Nephron (organoid): ENCODE measurements at regions not wholly inside any gene's neighbourhood (a gene's known extent, or its start where the extent isn't known, plus 50 kb on each side); places are given as distances from the start of the nearest gene placed in this dataset.

Experiments
- H3K27ac Mint-ChIP-seq, 3 experiments: 2 replicates each; pipeline ENCODE4 v1.8.0; 2020; ENCODE audit warnings: mixed read lengths in 3 of 3, mild to moderate bottlenecking in 2 of 3, moderate library complexity in 1 of 3
- H3K27me3 Mint-ChIP-seq: 2 replicates; pipeline ENCODE4 v1.8.0; 2021; ENCODE audit warnings: low read depth, mild to moderate bottlenecking, moderate library complexity, mixed read lengths
- H3K36me3 Mint-ChIP-seq: 2 replicates; pipeline ENCODE4 v1.8.0; 2020; ENCODE audit warnings: low read depth, mixed read lengths
- H3K4me1 Mint-ChIP-seq: 2 replicates; pipeline ENCODE4 v1.8.0; 2020; ENCODE audit warnings: mixed read lengths
- H3K4me3 Mint-ChIP-seq, 3 experiments: 2 replicates each; pipeline ENCODE4 v1.8.0; 2020; ENCODE audit warnings: mild to moderate bottlenecking in 3 of 3, mixed read lengths in 3 of 3, moderate library complexity in 2 of 3
- H3K9me3 Mint-ChIP-seq: 2 replicates; pipeline ENCODE4 v1.8.0; 2020; ENCODE audit warnings: mixed read lengths
- TF ChIP-seq, protein P1 (sequence below), 3 experiments: fragments of 200-600 bp; sonication (generic); IDR thresholded peaks; one replicate each; pipeline ENCODE4 v1.5.0; 2021; ENCODE audit warnings: antibody characterized with exemption in 3 of 3; ENCODE audit not compliant: unreplicated experiment in 3 of 3

DNA sequence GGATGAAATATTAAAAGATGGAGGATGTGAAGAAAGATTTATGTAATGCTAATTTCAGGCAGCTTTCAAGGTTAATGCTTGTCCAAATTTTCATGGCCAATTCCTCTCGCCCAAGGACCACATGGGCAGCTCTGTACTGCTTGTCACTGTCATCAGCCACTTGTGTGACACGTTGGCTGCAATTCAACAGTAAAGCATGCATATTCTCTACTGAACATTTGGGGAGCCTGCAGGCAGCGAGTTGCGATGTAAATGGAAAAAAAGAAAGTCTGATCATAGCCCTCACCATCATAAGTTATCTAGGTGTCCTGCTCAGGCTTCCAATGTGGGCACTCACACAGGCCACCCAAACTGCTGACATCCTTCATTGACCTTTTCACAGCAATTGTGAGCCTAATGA lies 1026.8 kb upstream of the NR2F2 start:
- peaks cover 11% of the 10 kb centered on the region for H3K9me3 Mint-ChIP-seq
- TF ChIP-seq, protein P1, sequence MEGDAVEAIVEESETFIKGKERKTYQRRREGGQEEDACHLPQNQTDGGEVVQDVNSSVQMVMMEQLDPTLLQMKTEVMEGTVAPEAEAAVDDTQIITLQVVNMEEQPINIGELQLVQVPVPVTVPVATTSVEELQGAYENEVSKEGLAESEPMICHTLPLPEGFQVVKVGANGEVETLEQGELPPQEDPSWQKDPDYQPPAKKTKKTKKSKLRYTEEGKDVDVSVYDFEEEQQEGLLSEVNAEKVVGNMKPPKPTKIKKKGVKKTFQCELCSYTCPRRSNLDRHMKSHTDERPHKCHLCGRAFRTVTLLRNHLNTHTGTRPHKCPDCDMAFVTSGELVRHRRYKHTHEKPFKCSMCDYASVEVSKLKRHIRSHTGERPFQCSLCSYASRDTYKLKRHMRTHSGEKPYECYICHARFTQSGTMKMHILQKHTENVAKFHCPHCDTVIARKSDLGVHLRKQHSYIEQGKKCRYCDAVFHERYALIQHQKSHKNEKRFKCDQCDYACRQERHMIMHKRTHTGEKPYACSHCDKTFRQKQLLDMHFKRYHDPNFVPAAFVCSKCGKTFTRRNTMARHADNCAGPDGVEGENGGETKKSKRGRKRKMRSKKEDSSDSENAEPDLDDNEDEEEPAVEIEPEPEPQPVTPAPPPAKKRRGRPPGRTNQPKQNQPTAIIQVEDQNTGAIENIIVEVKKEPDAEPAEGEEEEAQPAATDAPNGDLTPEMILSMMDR (IDR thresholded peaks at IDR 0.05; ENCODE audit: unreplicated experiment in 3 of 3), result no peak

DNA sequence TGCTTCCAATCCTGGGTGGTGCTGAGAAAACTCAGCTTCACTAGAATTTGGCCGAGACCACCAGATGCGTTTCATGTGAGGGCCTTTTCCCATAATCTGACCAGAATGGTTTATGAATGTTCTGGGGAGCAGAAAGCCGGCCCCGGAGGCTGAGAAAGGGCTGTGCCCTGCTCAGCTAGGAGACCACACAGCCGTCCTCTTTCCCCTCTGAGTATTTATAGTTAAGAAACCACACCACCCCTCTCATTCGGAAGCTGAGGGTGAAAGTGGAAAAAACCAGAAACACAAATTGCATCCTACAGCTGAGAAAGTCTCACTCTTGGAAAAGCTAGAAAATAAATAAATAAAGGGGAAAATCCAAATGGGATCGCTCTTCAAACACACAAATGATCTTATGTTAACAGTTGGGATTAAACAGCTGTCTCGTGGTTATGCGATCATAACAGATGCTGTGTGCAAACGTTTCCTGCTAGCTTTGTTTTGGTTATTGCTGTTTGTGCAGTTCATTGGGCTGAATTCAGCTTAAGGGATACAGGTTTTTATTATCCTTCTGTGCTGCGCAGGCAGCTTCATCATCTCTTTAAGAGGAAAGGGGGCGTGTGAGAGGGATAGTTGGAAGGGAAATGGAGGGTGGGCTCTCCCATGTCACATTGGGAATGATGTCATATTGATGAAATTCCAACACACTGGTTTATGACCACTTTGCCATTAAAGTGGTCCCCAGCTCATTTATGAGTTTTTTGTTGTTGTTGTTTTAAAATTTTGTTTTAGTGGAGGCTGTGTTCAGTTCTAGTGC lies 1026.2 kb upstream of the NR2F2 start:
- TF ChIP-seq, protein P1 (IDR thresholded peaks at IDR 0.05; ENCODE audit: unreplicated experiment in 3 of 3), result no peak
- peak overlapping the region; percentile 93 to 97 (median 93) for H3K27ac Mint-ChIP-seq
- H3K4me3 Mint-ChIP-seq, result peak overlapping the region in 2 of 3 experiments; percentile 61 to 66
- peaks cover 27% of the 10 kb centered on the region for H3K4me1 Mint-ChIP-seq
- H3K36me3 Mint-ChIP-seq, result peaks cover 11% of the 10 kb centered on the region
- H3K9me3 Mint-ChIP-seq, result peaks cover 11% of the 10 kb centered on the region
- no peaks in the 10 kb centered on the region for H3K27me3 Mint-ChIP-seq

More for the DNA sequence above, 1026.8 kb upstream of the NR2F2 start:
- H3K27ac Mint-ChIP-seq, result peak overlapping the region; percentile 93 to 97 (median 93)
- no peaks in the 10 kb centered on the region for H3K27me3 Mint-ChIP-seq
- H3K4me3 Mint-ChIP-seq, result peak overlapping the region in 2 of 3 experiments; percentile 2 to 61
- peaks cover 27% of the 10 kb centered on the region for H3K4me1 Mint-ChIP-seq
- H3K36me3 Mint-ChIP-seq, result peaks cover 11% of the 10 kb centered on the region

DNA sequence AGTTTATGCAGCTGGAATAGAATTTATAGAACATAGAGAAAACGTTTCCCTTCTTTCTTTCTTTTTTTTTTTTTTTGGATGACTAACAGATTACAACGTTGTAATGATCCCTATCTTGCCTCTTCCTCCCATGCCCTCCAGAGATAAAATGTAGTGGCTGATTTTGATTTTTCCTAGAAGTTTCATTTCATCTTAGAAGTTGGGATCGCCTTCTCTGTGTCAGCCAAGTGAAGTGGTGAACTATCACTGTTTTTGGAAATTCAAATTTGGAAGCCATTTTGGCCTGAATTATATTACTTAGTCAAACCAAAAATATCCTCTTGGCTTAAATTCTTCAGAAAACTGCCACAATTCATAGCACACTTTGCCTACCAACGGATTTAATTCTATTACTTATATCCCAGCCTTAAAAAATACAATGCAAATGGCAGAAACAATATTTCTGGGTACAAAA lies 1025.5 kb upstream of the NR2F2 start:
- Mint-ChIP-seq H3K27me3 (no peaks in the 10 kb centered on the region), H3K4me1 (peaks cover 27% of the 10 kb centered on the region), H3K4me3 (no peak overlapping the region), H3K36me3 (peaks cover 13% of the 10 kb centered on the region), H3K27ac (peak overlapping the region; percentile 93 to 97 (median 93)), H3K9me3 (peaks cover 12% of the 10 kb centered on the region)
- TF ChIP-seq, protein P1 (IDR thresholded peaks at IDR 0.05; ENCODE audit: unreplicated experiment in 3 of 3), result no peak

DNA sequence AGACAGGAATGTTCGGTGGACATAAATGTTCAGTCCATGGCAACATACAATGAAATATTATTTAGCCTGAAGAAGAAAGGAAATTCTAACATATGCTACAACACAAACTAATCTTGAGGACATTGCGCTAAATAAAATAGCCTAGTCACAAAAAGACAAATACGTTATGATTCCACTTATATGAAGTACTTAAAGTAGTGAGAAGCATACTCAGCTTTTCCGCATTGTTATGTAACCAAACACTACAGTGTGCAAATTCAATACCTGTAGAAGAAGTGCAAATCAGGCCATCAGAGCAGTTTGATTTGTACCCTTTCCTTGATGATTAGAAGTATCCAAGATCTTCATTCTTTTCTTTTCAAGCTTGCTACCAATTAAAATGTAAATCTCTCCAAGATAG lies 1023.4 kb upstream of the NR2F2 start:
- Mint-ChIP-seq H3K27me3 (peaks cover 3% of the 10 kb centered on the region), H3K36me3 (peaks cover 23% of the 10 kb centered on the region), H3K27ac (no peak overlapping the region), H3K4me3 (no peak overlapping the region), H3K9me3 (peaks cover 16% of the 10 kb centered on the region), H3K4me1 (peaks cover 24% of the 10 kb centered on the region)
- TF ChIP-seq, protein P1 (IDR thresholded peaks at IDR 0.05; ENCODE audit: unreplicated experiment in 3 of 3), result no peak

GRCh38 chr15:95319242-95319641 lies 1011.3 kb upstream of the NR2F2 start:
- Mint-ChIP-seq H3K9me3 (peaks cover 26% of the 10 kb centered on the region), H3K4me1 (peaks cover under 1% of the 10 kb centered on the region), H3K27ac (no peak overlapping the region), H3K4me3 (no peak overlapping the region), H3K36me3 (peaks cover 20% of the 10 kb centered on the region), H3K27me3 (no peaks in the 10 kb centered on the region)
- TF ChIP-seq, protein P1 (IDR thresholded peaks at IDR 0.05; ENCODE audit: unreplicated experiment in 3 of 3), result no peak
